Neural crest cell (in vitro differentiated cells): ENCODE measurements at regions not wholly inside any gene's neighbourhood (a gene's known extent, or its start where the extent isn't known, plus 50 kb on each side); places are given as distances from the start of the nearest gene placed in this dataset.

Experiments used
- DNase-seq: peaks from one replicate; pipeline ENCODE4 v3.0.0; 2021; ENCODE audit warnings: low read depth, mixed read lengths, low spot score
- H3K27ac Mint-ChIP-seq: one replicate; pipeline ENCODE4 v1.8.0; 2021; ENCODE audit warnings: mild to moderate bottlenecking, mixed read lengths; ENCODE audit not compliant: unreplicated experiment
- H3K27me3 Mint-ChIP-seq: 2 replicates; pipeline ENCODE4 v1.8.0; 2021; ENCODE audit warnings: low read depth, mild to moderate bottlenecking, mixed read lengths
- H3K36me3 Mint-ChIP-seq: 2 replicates; pipeline ENCODE4 v1.8.0; 2021; ENCODE audit warnings: low read depth, mild to moderate bottlenecking, mixed read lengths
- H3K4me1 Mint-ChIP-seq: 2 replicates; pipeline ENCODE4 v1.8.0; 2021; ENCODE audit warnings: mixed read lengths
- H3K4me3 Mint-ChIP-seq: one replicate; pipeline ENCODE4 v1.8.0; 2021; ENCODE audit warnings: mild to moderate bottlenecking, mixed read lengths
- H3K9me3 Mint-ChIP-seq: 2 replicates; pipeline ENCODE4 v1.8.0; 2021; ENCODE audit warnings: mixed read lengths
- TF ChIP-seq, protein P1 (sequence below): fragments of 200-600 bp; sonication (generic); conservative IDR thresholded peaks from 2 replicates; pipeline ENCODE4 v1.5.0; 2021; ENCODE audit warnings: antibody characterized with exemption, mild to moderate bottlenecking

DNA sequence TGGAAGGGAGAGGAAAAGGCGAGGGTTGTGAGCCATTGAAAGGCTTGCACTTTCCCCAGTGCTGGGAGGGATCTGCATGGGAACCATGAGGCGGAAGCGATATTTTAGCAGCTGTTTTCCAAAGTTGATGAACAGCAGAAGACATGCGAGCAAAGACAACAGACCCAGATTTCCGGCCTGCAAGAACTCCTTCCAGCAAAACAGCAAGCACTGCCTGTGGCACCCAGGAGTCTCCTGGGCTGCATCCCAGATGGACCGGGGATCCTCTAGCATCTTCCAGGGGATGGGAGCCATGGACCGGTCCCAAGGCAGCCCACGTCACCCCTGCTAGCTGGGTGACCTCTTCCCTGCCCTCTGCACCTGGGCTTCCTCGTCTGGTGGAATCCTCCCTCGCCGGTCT lies 162.8 kb downstream of the IRF8 start:
- H3K27ac Mint-ChIP-seq, result no peak overlapping the region
- peaks cover 14% of the 10 kb centered on the region for H3K4me1 Mint-ChIP-seq
- H3K4me3 Mint-ChIP-seq, result no peak overlapping the region
- no peaks in the 10 kb centered on the region for H3K36me3 Mint-ChIP-seq
- TF ChIP-seq, protein P1, sequence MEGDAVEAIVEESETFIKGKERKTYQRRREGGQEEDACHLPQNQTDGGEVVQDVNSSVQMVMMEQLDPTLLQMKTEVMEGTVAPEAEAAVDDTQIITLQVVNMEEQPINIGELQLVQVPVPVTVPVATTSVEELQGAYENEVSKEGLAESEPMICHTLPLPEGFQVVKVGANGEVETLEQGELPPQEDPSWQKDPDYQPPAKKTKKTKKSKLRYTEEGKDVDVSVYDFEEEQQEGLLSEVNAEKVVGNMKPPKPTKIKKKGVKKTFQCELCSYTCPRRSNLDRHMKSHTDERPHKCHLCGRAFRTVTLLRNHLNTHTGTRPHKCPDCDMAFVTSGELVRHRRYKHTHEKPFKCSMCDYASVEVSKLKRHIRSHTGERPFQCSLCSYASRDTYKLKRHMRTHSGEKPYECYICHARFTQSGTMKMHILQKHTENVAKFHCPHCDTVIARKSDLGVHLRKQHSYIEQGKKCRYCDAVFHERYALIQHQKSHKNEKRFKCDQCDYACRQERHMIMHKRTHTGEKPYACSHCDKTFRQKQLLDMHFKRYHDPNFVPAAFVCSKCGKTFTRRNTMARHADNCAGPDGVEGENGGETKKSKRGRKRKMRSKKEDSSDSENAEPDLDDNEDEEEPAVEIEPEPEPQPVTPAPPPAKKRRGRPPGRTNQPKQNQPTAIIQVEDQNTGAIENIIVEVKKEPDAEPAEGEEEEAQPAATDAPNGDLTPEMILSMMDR, result no peak
- no peak for DNase-seq
- no peaks in the 10 kb centered on the region for H3K9me3 Mint-ChIP-seq
- peaks cover 4% of the 10 kb centered on the region for H3K27me3 Mint-ChIP-seq

DNA sequence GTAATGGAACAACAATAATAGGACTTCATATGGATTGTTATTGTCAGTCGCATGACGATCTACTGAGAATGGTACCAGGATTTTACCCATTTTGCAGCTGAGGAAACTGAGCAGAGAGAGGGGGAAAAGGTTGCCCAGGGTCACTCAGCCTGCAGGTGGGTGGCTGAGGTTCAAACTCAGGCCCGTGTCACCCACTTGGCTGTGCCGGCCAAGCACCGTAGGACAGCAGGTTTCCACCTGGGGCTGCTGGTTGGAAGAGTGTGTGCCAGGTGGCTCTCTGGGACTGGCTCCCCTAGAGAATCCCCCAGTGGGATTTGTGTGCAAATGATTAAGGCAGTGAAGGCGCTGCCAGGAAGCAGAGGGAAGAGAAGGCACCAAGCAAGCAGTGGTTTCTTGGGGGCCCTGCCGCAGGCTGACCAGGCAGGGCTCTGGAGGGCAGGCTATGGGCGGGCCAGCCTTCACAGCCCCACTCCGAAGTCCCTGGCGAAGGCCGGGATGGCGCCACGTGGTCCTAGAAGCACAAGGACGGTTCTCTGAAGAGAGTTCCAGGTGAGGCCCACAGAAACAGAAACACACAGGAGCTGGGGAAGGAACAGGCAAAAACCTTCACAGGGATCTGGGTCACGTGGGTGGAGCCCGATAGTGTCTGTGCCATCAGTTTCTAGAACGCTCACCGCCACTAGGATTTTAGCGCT lies 163.5 kb downstream of the IRF8 start:
- Mint-ChIP-seq H3K9me3 (no peaks in the 10 kb centered on the region), H3K4me3 (no peak overlapping the region), H3K4me1 (peaks cover 14% of the 10 kb centered on the region), H3K27me3 (peaks cover 4% of the 10 kb centered on the region), H3K27ac (no peak overlapping the region), H3K36me3 (no peaks in the 10 kb centered on the region)
- no peak for DNase-seq
- TF ChIP-seq, protein P1, result no peak

DNA sequence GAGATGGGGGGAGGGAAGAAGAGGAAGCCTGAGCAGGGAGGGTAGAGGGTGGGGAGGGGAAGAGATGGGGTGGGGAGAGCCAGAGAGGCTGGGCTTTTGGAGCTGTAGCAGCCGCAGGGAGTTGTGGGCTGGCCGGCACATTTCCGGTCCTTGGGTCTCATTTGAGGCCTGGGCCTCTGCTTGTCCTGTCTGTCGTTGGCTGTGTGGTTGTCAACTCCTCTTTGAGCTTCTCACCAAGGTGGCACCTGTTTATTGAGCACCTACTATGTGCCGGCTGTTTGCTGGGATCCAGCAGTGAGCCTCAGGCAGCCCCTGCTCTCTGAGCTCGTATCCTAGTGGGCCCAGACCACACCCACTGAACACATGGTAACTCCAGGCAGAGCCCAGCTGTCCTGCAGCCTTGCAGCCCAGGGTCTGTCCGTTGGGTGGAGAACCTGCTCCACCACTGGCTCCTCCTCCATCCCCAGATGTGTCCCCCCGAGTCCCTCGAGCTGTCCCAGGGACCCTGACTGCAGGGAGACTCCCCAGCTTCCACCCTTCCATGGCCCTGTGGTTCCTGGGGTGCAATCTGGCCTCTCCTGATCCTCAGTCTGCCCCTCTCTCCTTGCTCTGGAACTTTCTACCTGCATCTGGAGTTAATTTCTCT lies 164.9 kb downstream of the IRF8 start:
- no peak overlapping the region for H3K27ac Mint-ChIP-seq
- no peak for DNase-seq
- H3K36me3 Mint-ChIP-seq, result no peaks in the 10 kb centered on the region
- H3K27me3 Mint-ChIP-seq, result peaks cover 4% of the 10 kb centered on the region
- H3K4me1 Mint-ChIP-seq, result peaks cover 14% of the 10 kb centered on the region
- no peak overlapping the region for H3K4me3 Mint-ChIP-seq
- no peaks in the 10 kb centered on the region for H3K9me3 Mint-ChIP-seq
- TF ChIP-seq, protein P1, result no peak

DNA sequence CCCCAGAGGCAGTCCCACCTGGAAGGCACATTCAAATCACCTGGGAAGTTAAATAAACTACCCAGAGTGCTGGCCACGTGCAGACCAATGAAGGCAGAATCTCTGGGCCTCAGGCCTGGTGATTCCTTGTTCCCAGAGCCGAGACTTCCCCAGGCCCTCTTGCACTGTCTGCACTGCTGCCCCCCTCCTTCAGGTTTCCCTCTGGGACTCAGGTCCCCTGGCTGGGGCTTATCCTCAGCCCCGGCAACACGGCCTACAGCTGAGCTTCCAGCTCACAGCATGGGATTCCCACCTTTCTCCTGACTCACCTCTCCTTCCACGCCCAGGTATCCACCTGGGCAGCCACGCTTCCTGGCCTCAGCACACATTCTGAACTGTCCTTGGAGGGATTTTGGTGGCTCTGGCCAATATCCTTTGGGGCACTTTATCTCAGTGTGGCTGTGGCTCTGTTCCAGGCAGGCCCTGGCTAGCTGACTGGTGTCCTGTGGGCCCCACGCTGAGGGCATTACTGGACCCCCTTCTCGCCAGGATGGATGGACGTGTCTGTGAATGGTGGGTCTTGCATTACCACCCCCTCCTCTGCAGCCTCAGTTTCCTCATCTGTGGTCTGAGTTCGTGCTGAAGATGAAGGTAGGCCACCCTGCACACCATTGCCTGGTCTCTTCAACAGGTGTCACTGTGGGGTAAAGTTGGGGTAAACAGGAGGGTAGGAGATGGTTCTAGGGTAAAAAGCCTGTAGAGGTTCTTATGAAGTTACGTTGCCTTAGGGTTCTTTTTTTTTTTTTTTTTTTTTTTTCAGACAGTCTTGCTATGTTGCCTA lies 165.7 kb downstream of the IRF8 start:
- Mint-ChIP-seq H3K27me3 (peaks cover 4% of the 10 kb centered on the region), H3K36me3 (no peaks in the 10 kb centered on the region)

DNA sequence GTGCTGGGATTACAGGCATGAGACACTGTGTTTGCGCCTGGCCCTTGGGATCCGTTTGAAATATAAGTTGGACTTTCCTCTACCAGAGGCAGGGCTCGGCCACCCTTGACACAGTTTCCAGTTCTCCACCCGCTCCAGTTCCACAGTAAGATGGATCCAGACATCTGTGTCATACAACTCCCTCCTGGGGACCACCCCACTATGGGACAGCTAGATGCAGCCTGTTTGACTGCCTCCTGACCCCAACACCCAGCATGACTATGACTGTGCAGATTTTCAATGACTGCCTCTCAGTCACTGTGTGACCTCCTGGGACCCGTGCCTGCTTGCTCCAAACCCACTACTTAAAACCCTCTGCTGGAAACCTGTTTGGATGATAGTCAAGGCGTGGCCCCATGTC lies 166.7 kb downstream of the IRF8 start:
- Mint-ChIP-seq H3K4me1 (peaks cover 18% of the 10 kb centered on the region), H3K4me3 (no peak overlapping the region), H3K27me3 (peaks cover 10% of the 10 kb centered on the region), H3K9me3 (no peaks in the 10 kb centered on the region), H3K36me3 (no peaks in the 10 kb centered on the region), H3K27ac (no peak overlapping the region)
- TF ChIP-seq, protein P1, result no peak
- no peak for DNase-seq

More for the DNA sequence above, 165.7 kb downstream of the IRF8 start:
- Mint-ChIP-seq H3K27ac (no peak overlapping the region), H3K4me1 (peaks cover 14% of the 10 kb centered on the region), H3K9me3 (no peaks in the 10 kb centered on the region), H3K4me3 (no peak overlapping the region)
- DNase-seq, result no peak
- TF ChIP-seq, protein P1, result no peak
